IMR-90 (cell line): ENCODE measurements at regions not wholly inside any gene's neighbourhood (a gene's known extent, or its start where the extent isn't known, plus 50 kb on each side); places are given as distances from the start of the nearest gene placed in this dataset.

Experiments
- ATAC-seq: fragments of 200-7000 bp; cut with Tn5 transposase; 2 replicates; pipeline ENCODE4 v1.9.1; 2020; ENCODE audit warnings: low read depth, mild to moderate bottlenecking, moderate library complexity
- BruUV-seq: library from RNA; stranded (reverse); fragments of 400-500 nt; replicated peaks from 2 replicates; lab custom pipeline; 2021; lab: Mats Ljungman, UMichigan
- CTCF ChIA-PET: fragments of 300-600 bp; formaldehyde crosslinking; extraction: SDS; loops from one replicate; lab custom pipeline; 2021; ENCODE audit warnings: antibody characterized with exemption; lab: Yijun Ruan, JAX
- POLR2A ChIA-PET: fragments of 300-600 bp; sonication (Branson Sonifier 250); formaldehyde crosslinking; loops from one replicate; lab custom pipeline; 2022; ENCODE audit warnings: antibody characterized with exemption; ENCODE audit not compliant: unreplicated experiment; lab: Charles Lee
- DNase-seq: peaks from one replicate; pipeline ENCODE4 v3.0.0; 2013
- H2AFZ ChIP-seq: replicated peaks from 2 replicates; pipeline ENCODE3; 2013; ENCODE audit warnings: low read length, mild to moderate bottlenecking; ENCODE audit not compliant: poor library complexity
- H2AK5ac ChIP-seq: 2 replicates; pipeline ENCODE4 v1.6.1; 2013; ENCODE audit warnings: low read depth, low read length, inconsistent platforms
- H2AK9ac ChIP-seq: replicated peaks from 2 replicates; pipeline ENCODE3; 2013; ENCODE audit warnings: mild to moderate bottlenecking, low read depth, low read length, moderate library complexity; ENCODE audit not compliant: poor library complexity
- H2BK120ac ChIP-seq: 2 replicates; pipeline ENCODE4 v1.6.1; 2013; ENCODE audit warnings: low read depth, low read length, inconsistent platforms
- H2BK15ac ChIP-seq: 3 replicates; pipeline ENCODE4 v1.6.1; 2013; ENCODE audit warnings: low read depth, low read length, inconsistent platforms
- H2BK20ac ChIP-seq: 2 replicates; pipeline ENCODE4 v1.6.1; 2013; ENCODE audit warnings: low read depth, mild to moderate bottlenecking, inconsistent platforms, low read length, moderate library complexity
- H2BK5ac ChIP-seq: 2 replicates; pipeline ENCODE4 v1.6.1; 2013; ENCODE audit warnings: mild to moderate bottlenecking, low read depth, low read length, inconsistent platforms; ENCODE audit not compliant: poor library complexity, severe bottlenecking
- H3K14ac ChIP-seq: replicated peaks from 2 replicates; pipeline ENCODE4 v1.6.1; 2013; ENCODE audit warnings: low read depth, low read length, inconsistent platforms
- H3K18ac ChIP-seq: 2 replicates; pipeline ENCODE4 v1.6.1; 2013; ENCODE audit warnings: low read depth, low read length, control low read depth
- H3K23ac ChIP-seq: 2 replicates; pipeline ENCODE4 v1.6.1; 2013; ENCODE audit warnings: low read depth, low read length, inconsistent platforms
- H3K27ac ChIP-seq: 2 replicates; pipeline ENCODE4 v1.5.1; 2013; ENCODE audit warnings: mild to moderate bottlenecking, control low read depth, low read length; ENCODE audit not compliant: insufficient read depth
- H3K27me3 ChIP-seq: 2 replicates; pipeline ENCODE4 v1.6.1; 2013; ENCODE audit warnings: low read length; ENCODE audit not compliant: control insufficient read depth, insufficient read depth
- H3K36me3 ChIP-seq: 2 replicates; pipeline ENCODE4 v1.6.1; 2013; ENCODE audit warnings: low read length, mixed read lengths; ENCODE audit not compliant: control insufficient read depth, insufficient read depth
- H3K4ac ChIP-seq: 2 replicates; pipeline ENCODE4 v1.6.1; 2013; ENCODE audit warnings: low read depth, low read length, inconsistent platforms
- H3K4me1 ChIP-seq: 2 replicates; pipeline ENCODE4 v1.6.1; 2013; ENCODE audit warnings: low read length, mixed read lengths; ENCODE audit not compliant: control insufficient read depth, insufficient read depth
- H3K4me2 ChIP-seq: 2 replicates; pipeline ENCODE4 v1.6.1; 2013; ENCODE audit warnings: low read depth, mild to moderate bottlenecking, control low read depth, low read length, moderate library complexity
- H3K4me3 ChIP-seq: 2 replicates; pipeline ENCODE4 v1.5.1; 2013; ENCODE audit warnings: low read depth, mild to moderate bottlenecking, control low read depth, low read length, moderate library complexity; ENCODE audit not compliant: insufficient read depth
- H3K56ac ChIP-seq: 2 replicates; pipeline ENCODE4 v1.6.1; 2013; ENCODE audit warnings: low read length, inconsistent platforms; ENCODE audit not compliant: insufficient read depth; ENCODE audit errors: extremely low read depth
- H3K79me1 ChIP-seq, 2 experiments: 2 replicates each; pipeline ENCODE4 v1.6.1; 2013; ENCODE audit warnings: low read length in 2 of 2, inconsistent platforms in 1 of 2, low read depth in 1 of 2
- H3K9ac ChIP-seq: 2 replicates; pipeline ENCODE4 v1.6.1; 2013; ENCODE audit warnings: low read depth, low read length, control low read depth
- H3K9me1 ChIP-seq: 2 replicates; pipeline ENCODE4 v1.6.1; 2013; ENCODE audit warnings: low read length, inconsistent platforms; ENCODE audit not compliant: insufficient read depth
- H3K9me3 ChIP-seq: 2 replicates; pipeline ENCODE4 v1.6.1; 2013; ENCODE audit warnings: low read length; ENCODE audit not compliant: control insufficient read depth, insufficient read depth
- H4K20me1 ChIP-seq: 2 replicates; pipeline ENCODE4 v1.6.1; 2013; ENCODE audit warnings: low read length, inconsistent platforms; ENCODE audit not compliant: insufficient read depth
- H4K5ac ChIP-seq: 2 replicates; pipeline ENCODE4 v1.6.1; 2013; ENCODE audit warnings: mild to moderate bottlenecking, low read depth, low read length, control low read depth
- H4K8ac ChIP-seq, 2 experiments: 2 replicates each; pipeline ENCODE4 v1.6.1; 2013; ENCODE audit warnings: low read depth in 2 of 2, low read length in 2 of 2, control low read depth in 1 of 2, inconsistent platforms in 1 of 2
- H4K91ac ChIP-seq: 2 replicates; pipeline ENCODE4 v1.6.1; 2013; ENCODE audit warnings: low read depth, low read length, inconsistent platforms; ENCODE audit not compliant: insufficient read depth
- CEBPB ChIP-seq: IDR thresholded peaks from 2 replicates; pipeline ENCODE4 v1.6.1; 2012; ENCODE audit warnings: low read depth, low read length, improper control_type of control experiment
- CHD1 ChIP-seq: IDR thresholded peaks from 2 replicates; pipeline ENCODE4 v1.6.1; 2012; ENCODE audit warnings: low read depth, low read length, improper control_type of control experiment
- FOS ChIP-seq: fragments of 150-350 bp; IDR thresholded peaks from 2 replicates; pipeline ENCODE4 v1.6.1; 2016; ENCODE audit warnings: low read depth, low read length
- MAZ ChIP-seq: IDR thresholded peaks from 2 replicates; pipeline ENCODE4 v1.6.1; 2012; ENCODE audit warnings: low read depth, mild to moderate bottlenecking, low read length, improper control_type of control experiment, moderate library complexity, borderline replicate concordance
- NFE2L2 ChIP-seq: fragments of 150-350 bp; IDR thresholded peaks from 2 replicates; pipeline ENCODE4 v1.6.1; 2016; ENCODE audit warnings: low read depth, mild to moderate bottlenecking, low read length
- RAD21 ChIP-seq: IDR thresholded peaks from 2 replicates; pipeline ENCODE4 v1.6.1; 2012; ENCODE audit warnings: low read length, improper control_type of control experiment
- RCOR1 ChIP-seq: IDR thresholded peaks from 2 replicates; pipeline ENCODE4 v1.6.1; 2012; ENCODE audit warnings: mild to moderate bottlenecking, low read length, improper control_type of control experiment; ENCODE audit not compliant: insufficient replicate concordance
- RFX5 ChIP-seq: IDR thresholded peaks from 2 replicates; pipeline ENCODE4 v1.8.0; 2012; ENCODE audit warnings: low read depth, mild to moderate bottlenecking, low read length, moderate library complexity
- SMC3 ChIP-seq: fragments of 150-350 bp; IDR thresholded peaks from 2 replicates; pipeline ENCODE4 v1.6.1; 2016; ENCODE audit warnings: low read depth, mild to moderate bottlenecking, antibody characterized with exemption, low read length, moderate library complexity
- WGBS, 2 experiments: methylation state at CpG; one replicate each; pipeline versions ENCODE4 v1.1.5 to v1.1.7; 2013; ENCODE audit warnings: missing lambda C conversion rate in 2 of 2; ENCODE audit not compliant: insufficient read length in 1 of 2; ENCODE audit errors: extremely low coverage in 2 of 2; 5-methylcytosine and 5-hydroxymethylcytosine counted together
- dilution Hi-C: fragments of 300-500 bp; cut with HindIII; formaldehyde crosslinking; loops from one replicate; pipeline ENCODE4 v1.14.3; 2018; ENCODE audit warnings: low sequenced_read_pairs; ENCODE audit not compliant: unreplicated experiment
- in situ Hi-C: fragments of 300-500 bp; cut with MboI; formaldehyde crosslinking; loops from 3 replicates; pipeline ENCODE4 v1.14.3; 2019; ENCODE audit warnings: low sequenced_read_pairs, inconsistent platforms, mixed read lengths
- intact Hi-C: fragments of 100-400 bp; cut with micrococcal nuclease; formaldehyde crosslinking; loops from 2 replicates; pipeline ENCODE4 v1.10.0; 2022
- TF ChIP-seq, protein P1 (sequence below): conservative IDR thresholded peaks from 2 replicates; pipeline ENCODE4 v1.5.1; 2012; ENCODE audit warnings: mild to moderate bottlenecking, low read depth, low read length, improper control_type of control experiment
- TF ChIP-seq, protein P2 (sequence below): fragments of 150-350 bp; IDR thresholded peaks from 2 replicates; pipeline ENCODE4 v1.6.1; 2017; ENCODE audit warnings: mild to moderate bottlenecking, antibody characterized with exemption, low read length, low read depth

DNA sequence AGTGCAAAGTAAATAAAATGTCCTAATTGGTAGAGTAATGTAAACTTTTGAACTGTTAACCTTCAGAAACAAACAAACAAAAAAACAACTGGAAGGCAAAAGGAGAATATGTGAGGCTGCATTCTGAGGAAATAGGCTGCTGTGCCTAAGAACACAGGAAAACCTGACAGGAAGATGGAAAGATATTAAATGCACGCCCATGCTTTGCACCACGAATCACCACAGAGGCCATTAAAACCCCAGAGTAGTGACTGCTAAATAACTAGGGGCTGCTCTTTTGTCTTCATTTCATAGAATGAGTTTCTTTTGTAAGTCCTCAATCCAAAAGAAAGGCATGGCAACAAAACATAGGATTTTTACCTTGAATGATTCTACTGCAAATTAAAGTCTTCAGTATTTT lies 436.0 kb downstream of the RAB38 start:
- no peak overlapping the region for H2AK5ac ChIP-seq
- no CpG with 5 or more reads among the region's 2 CpGs for WGBS, 2 experiments
- H3K27ac ChIP-seq: no peak overlapping the region
- BruUV-seq: no TSS peak
- H2BK20ac ChIP-seq: no peak overlapping the region
- H3K4me3 ChIP-seq: no peak overlapping the region
- no peaks in the 10 kb centered on the region for H3K9me3 ChIP-seq
- no peak overlapping the region for H4K8ac ChIP-seq
- no peak overlapping the region for H2AK9ac ChIP-seq
- DNase-seq (no peak), ATAC-seq (no peak)
- no peak overlapping the region for H2BK5ac ChIP-seq
- H2AFZ ChIP-seq: no peak overlapping the region
- no peak overlapping the region for H2BK120ac ChIP-seq
- no peaks in the 10 kb centered on the region for H3K36me3 ChIP-seq
- no peaks in the 10 kb centered on the region for H4K20me1 ChIP-seq
- ChIA-PET CTCF (no interaction called here), POLR2A (no interaction called here)
- H3K27me3 ChIP-seq: no peaks in the 10 kb centered on the region
- in situ Hi-C loops: no loop called here
- dilution Hi-C loops: no loop called here
- H3K18ac ChIP-seq: no peak overlapping the region
- no peaks in the 10 kb centered on the region for H3K4me1 ChIP-seq
- no peak overlapping the region for H4K5ac ChIP-seq
- no peak overlapping the region for H4K91ac ChIP-seq
- no peak overlapping the region for H3K23ac ChIP-seq
- no peak overlapping the region for H3K9ac ChIP-seq
- intact Hi-C loops: no loop called here
- H3K79me1 ChIP-seq: no peaks in the 10 kb centered on the region
- no peak overlapping the region for H3K4me2 ChIP-seq
- no peak overlapping the region for H3K14ac ChIP-seq
- H3K4ac ChIP-seq: no peak overlapping the region
- no peak for TF ChIP-seq RAD21
- no peak for TF ChIP-seq RFX5
- TF ChIP-seq CHD1: no peak
- TF ChIP-seq, protein P1, sequence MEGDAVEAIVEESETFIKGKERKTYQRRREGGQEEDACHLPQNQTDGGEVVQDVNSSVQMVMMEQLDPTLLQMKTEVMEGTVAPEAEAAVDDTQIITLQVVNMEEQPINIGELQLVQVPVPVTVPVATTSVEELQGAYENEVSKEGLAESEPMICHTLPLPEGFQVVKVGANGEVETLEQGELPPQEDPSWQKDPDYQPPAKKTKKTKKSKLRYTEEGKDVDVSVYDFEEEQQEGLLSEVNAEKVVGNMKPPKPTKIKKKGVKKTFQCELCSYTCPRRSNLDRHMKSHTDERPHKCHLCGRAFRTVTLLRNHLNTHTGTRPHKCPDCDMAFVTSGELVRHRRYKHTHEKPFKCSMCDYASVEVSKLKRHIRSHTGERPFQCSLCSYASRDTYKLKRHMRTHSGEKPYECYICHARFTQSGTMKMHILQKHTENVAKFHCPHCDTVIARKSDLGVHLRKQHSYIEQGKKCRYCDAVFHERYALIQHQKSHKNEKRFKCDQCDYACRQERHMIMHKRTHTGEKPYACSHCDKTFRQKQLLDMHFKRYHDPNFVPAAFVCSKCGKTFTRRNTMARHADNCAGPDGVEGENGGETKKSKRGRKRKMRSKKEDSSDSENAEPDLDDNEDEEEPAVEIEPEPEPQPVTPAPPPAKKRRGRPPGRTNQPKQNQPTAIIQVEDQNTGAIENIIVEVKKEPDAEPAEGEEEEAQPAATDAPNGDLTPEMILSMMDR: no peak
- TF ChIP-seq CEBPB: no peak
- TF ChIP-seq, protein P2, sequence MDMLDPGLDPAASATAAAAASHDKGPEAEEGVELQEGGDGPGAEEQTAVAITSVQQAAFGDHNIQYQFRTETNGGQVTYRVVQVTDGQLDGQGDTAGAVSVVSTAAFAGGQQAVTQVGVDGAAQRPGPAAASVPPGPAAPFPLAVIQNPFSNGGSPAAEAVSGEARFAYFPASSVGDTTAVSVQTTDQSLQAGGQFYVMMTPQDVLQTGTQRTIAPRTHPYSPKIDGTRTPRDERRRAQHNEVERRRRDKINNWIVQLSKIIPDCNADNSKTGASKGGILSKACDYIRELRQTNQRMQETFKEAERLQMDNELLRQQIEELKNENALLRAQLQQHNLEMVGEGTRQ: no peak
- no peak for TF ChIP-seq FOS
- TF ChIP-seq SMC3: no peak
- no peak for TF ChIP-seq NFE2L2
- no peak for TF ChIP-seq RCOR1
- TF ChIP-seq MAZ: no peak
- H3K9me1 ChIP-seq: no peaks in the 10 kb centered on the region
- no peak overlapping the region for H3K56ac ChIP-seq
- no peak overlapping the region for H2BK15ac ChIP-seq
